HG02759 (cell line): ENCODE measurements at regions not wholly inside any gene's neighbourhood (a gene's known extent, or its start where the extent isn't known, plus 50 kb on each side); places are given as distances from the start of the nearest gene placed in this dataset.
"Not testable (repeated sequence)": the region's sequence is repeated elsewhere in the genome, so short reads cannot be mapped to it uniquely, and the experiment has no call there.

ENCODE experiments used
- ATAC-seq: cut with Tn5 transposase; IDR thresholded peaks from one replicate; pipeline ENCODE4 v1.9.1; 2021; ENCODE audit warnings: mild to moderate bottlenecking, moderate library complexity; ENCODE audit not compliant: unreplicated experiment

DNA sequence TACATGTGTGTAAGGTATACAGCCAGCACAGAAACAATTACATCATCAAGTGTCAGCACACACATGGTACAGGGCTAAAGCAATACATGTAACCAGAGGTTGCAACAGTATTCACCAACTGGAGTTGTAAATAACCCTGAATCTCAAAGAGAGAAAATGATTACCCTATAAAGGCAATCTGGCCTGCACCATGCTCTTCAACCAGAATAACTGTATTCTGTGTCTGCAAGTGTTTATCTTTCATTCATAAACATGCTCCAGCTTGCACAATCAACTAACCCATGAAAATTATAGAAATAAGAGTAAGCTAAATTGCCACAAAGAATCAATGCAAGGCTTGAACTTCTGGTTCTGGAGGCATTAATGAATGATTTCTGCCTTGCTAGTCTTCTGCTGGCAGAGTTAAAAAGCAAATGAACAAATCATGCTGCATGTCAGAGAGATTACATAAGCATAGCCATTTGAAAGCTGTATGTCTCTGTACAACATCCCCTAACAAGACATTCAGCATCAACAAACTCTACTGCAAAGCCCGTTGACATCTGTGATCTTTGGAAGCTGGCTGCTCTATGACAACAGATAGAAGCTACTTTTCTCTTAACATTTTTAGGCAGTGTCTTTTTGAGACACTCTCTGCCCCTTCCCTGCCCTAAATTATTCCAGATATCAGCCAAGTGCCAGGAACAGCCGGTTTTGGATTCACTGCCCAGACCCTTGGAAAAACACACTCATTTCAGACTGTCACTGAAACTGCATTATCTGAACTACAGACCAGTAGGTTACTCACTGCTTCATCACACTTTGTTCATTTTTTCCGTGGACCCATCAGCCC is 871.0 kb downstream of the OTOL1 start:
- ATAC-seq: no peak

DNA sequence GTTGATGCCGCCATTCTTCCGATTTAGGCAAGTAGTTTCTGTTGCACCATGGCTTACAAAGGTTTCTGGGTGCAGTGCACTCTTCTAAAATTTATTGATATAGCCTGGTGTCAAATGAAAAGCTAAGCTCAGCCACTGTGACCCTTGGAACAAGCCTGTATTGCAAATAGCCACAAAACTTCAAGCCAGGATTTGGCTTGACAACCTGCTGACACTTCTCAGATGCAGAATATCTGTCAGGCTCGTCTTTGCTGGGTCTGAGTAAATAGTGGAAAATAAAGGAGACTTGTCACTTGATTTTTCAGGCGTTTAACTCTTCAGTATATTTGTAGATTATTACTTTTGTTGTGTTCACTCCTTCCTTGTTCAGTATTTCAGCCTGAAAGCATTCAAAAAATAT is 871.8 kb downstream of the OTOL1 start:
- ATAC-seq: no peak

DNA sequence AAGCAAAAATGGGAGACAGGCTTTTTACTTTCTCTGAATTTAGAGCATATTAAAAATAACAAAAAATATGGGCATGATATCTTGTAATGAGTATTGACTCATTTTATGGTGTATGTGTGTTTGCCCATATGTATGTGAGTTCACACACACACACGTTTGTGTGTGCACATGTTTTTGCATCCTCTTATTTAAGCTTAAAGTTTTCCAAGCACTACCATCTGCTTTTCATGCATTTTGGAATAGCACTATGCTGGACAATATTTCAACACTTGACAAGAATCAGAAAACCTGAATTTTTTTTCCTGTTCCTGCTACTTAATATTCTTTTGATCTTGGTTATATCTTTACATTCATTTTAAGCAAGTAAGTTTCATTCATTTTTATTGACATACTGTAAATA is 872.7 kb downstream of the OTOL1 start:
- ATAC-seq: no peak

DNA sequence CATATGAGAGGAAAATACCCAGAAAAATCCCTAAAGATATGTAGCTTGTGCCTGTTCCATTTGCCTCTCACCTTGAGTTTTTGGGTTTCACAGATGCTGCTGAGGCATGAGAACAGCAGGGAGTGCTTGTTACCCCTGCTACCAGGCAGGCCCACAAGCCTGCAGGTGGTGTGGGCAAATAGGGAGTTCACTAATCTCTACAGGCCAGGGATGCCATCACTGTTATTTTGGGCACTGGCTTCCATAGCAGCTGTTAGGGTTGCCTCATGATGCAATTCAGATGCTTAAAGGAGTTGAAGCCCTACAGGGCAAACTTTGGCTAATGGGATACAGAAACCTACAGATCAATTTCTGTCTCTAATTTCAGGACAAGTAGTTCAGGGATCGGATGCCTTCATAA is 873.5 kb downstream of the OTOL1 start:
- ATAC-seq: no peak

DNA sequence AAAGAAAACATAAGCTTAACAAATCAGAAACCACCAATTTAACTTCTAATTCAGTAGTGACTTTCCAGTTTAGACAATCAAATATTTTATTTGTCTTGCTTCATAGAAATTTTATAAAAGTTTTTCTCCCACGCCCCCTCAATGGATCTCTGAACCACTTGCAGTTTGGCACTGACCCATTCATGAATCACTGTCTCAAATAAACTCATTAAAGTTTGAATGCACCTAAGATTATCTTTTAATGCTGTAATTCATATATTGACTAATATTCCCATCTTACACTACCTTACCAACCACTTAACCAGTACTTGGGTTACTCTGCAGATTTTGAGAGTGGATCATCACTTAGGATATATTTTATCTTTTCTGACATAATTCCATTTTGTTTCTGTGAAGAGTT is 880.2 kb downstream of the OTOL1 start:
- no peak for ATAC-seq

DNA sequence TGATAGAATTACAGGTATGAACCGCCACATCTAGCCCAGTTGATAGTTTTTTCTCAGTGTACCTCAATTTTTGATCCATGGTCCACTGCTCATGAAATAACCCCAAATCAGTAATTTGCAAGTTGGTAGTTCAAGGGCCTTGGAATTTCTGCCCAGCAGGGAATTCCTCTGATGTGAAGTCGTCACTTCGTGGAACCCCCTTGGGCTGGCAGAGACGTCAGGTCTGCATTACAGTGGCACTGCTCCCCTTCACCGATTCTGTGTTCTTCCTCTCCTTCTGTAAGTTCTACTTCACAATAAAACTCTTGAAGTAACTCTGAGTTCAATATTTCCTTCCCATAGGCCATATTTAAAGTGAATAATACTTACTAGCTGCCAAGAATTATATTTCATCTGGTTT is 881.0 kb downstream of the OTOL1 start:
- ATAC-seq: no peak

DNA sequence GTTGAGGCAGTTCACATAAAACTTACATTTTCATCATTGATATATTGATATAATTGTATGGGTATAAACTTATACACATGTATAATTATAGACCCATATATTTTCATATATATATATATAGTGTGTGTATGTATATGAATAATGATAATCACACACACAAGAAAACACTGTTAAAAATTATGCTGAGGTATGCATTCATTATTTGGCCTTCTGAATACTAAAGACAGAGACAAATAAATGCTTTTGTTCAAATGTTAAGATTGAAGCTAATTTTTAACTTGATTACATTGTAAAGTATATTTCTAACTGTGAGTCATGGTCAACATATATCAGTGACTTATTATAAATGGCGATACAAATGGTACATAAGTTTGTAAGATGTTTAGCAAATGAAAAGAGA is 888.8 kb downstream of the OTOL1 start:
- ATAC-seq: no peak

DNA sequence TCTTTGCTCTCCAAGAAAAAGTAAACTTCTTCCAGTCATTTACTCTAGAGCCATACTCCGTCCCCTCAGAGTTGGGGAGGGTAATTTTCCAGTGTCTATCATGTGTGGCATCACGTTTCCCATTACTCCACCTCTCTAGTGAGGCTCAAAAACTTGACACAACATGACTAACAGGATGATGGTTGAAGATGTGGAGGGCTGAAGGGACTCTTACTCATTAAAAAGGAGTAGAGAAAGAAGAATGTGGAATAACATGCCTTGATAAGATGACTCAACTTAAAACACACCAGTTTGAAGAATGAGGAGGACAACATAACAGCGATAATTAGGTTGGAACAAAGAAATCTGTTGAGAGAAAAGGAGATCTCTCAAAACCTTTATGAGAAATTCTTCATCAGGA is 894.3 kb downstream of the OTOL1 start:
- ATAC-seq: no peak

DNA sequence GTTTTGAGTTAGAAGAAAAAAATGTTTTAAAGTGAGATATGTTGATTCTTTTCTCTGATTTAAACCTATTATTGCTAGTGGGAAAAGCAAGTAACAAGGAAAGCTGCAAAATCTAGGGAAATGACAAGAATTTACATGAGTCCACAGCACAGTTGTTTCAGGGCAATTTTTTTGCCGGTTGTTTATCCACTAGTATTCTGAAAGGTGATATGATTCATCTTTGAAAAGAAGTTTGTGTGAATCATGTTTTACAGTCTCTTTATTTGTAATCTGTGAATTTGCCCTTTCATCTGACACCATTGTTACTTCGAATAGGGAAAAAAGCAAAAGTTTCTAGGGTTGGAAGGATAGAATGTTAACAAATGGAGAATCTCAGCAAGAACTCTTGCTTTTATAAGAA is 894.7 kb downstream of the OTOL1 start:
- no peak for ATAC-seq

DNA sequence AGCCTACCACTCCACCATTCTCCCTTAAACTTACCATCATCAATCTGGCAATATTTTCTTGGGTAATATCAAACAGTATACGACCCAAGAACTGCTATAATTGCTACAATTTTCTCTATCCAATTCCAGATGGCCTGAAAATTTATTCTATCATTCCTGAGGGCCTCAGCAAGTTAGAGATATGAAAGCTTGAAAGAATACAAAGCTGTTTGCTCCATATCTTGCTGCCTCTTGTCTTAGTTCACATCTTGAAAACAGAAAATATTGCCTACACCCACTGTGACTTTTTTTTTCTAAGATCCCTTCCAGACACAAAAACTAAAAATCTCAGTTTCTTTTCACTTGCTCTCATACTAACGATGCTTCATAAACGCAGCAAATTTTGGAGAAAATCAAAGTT is 898.9 kb downstream of the OTOL1 start:
- no peak for ATAC-seq

DNA sequence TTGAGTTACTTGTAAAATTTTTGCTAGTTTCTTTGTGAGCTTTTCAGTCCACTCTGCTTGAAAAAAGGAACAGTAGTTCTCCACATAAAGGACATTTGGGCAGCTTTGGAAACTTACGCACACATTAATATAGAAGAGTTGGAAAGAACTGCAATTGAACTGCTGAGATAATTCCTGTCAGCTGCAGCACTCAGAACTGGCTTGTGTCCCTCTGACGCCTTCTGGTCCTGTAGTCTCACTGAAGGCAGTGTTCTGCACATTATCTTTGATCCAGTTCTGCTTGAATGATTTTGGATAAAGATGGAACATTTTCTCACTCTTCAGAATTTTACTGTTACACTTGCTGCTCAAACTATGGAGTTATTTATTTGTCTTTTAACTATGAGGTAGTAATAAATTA is 901.9 kb downstream of the OTOL1 start:
- ATAC-seq: no peak

DNA sequence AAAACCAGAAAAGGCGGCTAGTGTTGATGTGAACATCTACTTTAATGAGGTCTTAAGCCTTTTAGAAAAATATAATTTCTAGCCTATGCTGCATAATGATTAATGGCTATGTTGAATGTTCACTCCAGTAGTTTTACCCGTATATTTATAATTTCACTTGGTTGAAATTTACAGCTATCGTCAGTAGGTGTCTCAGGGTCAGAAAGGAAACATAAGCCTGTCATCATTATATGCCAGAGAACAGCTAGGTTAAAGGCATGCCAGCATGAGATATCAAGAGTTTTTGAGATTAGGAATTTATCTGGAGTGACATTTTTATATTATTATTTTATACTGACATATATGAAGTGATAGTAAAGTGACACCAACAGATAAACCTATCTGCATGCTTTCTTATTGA is 904.1 kb downstream of the OTOL1 start:
- ATAC-seq: no peak

DNA sequence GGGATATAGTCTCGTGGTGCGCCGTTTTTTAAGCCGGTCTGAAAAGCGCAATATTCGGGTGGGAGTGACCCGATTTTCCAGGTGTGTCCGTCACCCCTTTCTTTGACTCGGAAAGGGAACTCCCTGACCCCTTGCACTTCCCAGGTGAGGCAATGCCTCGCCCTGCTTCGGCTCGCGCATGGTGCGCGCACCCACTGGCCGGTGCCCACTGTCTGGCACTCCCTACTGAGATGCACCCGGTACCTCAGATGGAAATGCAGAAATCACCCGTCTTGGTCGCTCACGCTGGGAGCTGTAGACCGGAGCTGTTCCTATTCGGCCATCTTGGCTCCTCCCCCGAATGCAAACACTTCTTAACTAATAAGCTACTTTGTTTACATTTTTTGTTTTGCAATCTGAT is 914.9 kb downstream of the OTOL1 start:
- ATAC-seq: not testable (repeated sequence)

DNA sequence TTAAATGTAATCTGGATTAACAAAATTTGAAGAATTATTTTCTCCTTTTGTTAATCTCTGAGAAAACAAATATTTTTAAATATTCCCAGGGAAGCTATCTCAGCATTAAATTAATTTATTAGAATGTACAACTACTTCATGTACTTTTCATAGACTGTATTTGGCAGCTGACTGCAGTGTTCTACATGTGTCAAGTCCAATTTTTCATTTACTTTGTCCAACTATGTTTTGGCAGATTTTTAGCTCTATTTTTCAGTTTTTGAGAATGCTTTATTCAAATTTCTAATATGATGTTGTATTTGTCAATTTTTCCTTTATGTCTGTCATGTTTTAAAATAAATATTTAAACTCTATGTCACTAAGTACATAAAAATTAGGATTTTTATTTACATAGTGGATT is 925.1 kb downstream of the OTOL1 start:
- no peak for ATAC-seq

DNA sequence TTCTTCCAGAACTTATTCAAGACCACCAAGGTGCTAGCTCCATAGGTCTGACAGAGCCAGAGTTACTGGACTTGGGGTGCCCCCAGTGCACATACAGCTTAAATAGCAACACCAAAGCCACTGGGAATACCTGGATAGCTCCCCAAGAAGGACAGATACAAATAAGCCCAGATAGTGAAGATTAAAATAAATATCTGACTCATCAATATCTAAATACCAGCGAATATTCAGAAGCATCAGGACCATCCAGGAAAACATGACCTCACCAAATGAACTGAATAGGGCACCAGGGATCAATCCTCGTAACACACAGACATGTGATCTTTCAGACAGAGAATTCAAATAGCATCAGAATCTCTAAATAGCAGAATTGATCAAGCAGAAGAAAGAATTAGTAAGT is 931.6 kb downstream of the OTOL1 start:
- no peak for ATAC-seq

DNA sequence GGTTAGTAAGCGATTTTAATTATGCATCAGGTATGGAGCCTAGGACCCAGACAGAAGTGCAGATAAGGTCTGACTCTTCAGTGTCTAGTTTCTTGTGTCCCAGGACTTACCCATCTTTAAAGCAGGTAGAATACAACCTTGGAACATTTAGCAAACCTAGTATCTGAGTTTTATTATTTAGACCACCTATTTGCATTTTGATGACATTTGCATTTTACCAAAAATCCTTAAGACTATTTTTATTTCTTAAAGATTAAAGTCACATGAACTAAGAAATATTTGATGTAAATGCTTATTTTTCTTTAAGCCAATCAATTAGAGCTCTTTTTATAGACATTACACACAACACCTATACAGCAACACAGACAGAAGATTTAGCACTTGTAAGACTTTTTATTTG is 939.1 kb downstream of the OTOL1 start:
- no peak for ATAC-seq

DNA sequence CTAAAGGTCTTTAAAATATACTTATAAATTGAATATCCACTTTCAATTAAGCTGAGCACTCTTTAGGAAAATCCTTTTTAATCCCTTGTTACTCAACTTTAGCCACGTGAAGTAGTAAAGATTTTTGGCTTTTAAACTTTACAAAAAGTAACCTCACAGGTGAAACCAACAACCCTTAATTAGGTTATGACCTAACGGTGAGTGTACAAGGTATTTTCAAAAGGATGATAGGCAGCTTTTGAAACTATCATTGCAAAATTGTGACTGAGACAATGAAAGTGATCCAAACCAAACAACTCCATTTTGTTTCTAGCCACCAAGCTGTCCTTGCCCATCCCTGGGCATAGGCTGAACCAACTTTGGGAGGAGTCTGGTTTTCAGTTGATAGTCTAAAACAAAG is 940.2 kb downstream of the OTOL1 start:
- ATAC-seq: no peak

DNA sequence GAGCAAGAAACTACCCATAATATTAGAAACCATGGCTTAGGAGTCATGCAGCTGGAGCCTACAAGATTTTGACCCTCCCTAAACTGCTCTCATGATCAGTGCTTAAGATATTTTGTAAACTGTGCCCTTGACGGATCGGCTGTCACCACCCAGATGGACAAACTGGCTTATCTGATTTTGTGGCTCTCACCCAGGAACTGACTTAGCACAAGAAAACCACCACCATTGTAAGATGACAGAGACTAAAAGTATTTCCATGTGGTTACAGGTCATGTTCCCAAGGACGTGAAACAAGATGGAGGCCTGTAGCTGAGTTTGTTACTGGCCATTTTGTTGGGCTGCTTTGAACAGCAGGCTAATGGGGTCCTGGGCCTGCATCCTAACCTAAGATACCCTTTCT is 940.9 kb downstream of the OTOL1 start:
- ATAC-seq: no peak

DNA sequence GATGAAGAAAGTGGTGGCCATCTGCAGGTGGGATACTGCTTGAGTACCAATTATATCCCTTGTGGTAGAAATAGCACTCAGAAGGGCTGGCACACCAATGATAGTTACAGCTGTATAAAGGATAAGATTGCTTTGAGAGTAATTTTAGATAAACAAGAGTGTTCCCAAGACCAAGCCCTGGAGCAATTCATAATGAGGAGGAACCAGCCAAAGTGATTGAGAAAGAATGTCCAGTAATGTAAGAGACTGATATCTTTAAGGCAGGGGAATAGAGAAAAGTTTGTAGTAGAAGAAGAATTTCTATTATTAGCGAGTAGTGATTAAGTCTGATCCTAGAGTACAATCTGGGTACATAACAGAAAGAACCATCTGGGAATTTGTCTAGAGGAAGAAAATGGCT is 945.1 kb downstream of the OTOL1 start:
- ATAC-seq: no peak

DNA sequence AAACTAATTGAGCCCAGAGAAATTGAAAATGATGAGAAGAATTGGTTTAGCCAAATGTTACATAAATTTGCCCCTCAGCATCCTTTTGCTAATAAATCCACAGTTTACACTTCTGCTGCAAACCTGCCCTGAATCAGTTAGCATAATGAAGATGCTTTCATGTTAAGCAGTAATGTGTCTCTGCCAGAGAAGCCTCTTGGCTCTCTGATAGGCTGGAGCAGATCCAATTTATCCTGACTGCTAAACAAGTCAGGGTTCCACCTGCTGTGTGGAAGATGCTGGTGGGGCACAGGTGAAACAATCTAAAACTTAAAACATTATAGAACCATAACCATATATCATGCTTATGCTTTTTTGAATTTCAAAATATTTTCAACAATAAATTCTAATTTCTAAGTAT is 946.8 kb downstream of the OTOL1 start:
- no peak for ATAC-seq

DNA sequence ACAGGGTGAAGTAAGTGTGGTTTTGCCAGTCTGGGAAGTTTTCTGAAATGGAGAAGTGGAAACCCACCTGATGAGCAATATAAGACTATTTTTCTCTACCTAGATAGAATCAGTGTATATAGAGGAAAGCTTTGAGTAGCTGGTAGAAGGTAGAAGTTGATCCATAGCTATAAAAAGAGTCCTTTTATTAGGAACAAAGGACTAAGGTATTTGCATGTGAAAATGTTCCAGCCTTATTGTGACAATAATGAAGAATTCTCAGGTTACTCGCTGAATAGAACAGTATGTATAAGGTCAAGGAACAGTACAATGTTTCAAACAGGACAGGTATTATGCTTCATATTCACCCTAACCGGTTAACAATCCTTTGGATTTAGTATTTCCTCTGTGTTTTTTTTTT is 972.2 kb downstream of the OTOL1 start:
- ATAC-seq: no peak

DNA sequence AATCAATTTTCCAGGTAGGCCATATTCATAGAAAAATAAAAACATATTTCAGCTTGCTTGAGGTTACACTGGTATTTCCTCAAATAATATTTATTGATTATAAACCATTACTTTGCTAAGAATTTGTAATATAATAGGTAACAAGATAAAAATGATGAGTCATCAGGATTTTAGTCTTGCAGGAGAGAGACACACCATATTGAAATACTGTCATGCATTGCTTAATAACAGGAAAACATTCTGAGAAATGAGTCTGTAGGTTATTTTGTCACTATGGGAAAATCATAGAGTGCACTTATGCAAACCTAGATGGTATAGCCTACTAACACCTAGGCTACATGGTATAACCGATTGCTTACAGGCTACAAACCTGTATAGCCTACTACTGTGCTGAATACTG is 990.5 kb downstream of the OTOL1 start:
- no peak for ATAC-seq

DNA sequence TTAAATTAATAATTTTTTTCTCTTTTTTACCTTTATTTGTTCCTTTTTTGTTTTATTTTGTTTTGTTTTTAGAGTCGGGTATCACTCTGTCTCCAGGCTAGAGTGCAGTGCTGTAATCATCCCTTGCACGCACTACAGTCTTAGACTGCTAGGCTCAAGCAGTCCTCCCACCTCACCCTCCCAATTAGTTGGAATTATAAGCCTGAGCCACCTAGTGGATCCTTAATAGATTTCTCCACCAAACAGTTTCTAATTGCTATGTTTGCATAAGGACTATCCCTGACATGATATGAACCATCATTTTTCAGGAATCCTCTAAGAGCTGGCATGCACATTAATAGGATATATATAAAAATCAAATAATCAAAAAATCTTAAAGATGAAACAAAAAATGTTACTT is 993.2 kb downstream of the OTOL1 start:
- no peak for ATAC-seq
